ACC112 (cell line): ENCODE measurements at regions not wholly inside any gene's neighbourhood (a gene's known extent, or its start where the extent isn't known, plus 50 kb on each side); places are given as distances from the start of the nearest gene placed in this dataset.

Source experiments
- H2AFZ ChIP-seq: fragments of 200-600 bp; sonication (generic); one replicate; pipeline ENCODE4 v1.6.0; 2017; ENCODE audit warnings: antibody characterized with exemption, low read length; ENCODE audit not compliant: unreplicated experiment
- H3K27ac ChIP-seq: fragments of 200-600 bp; sonication (generic); 2 replicates; pipeline ENCODE4 v1.5.1; 2014; ENCODE audit warnings: low read depth, mild to moderate bottlenecking, antibody characterized with exemption, low read length, moderate library complexity
- H3K27me3 ChIP-seq: fragments of 200-600 bp; sonication (generic); 2 replicates; pipeline ENCODE4 v1.6.1; 2014; ENCODE audit warnings: mild to moderate bottlenecking, antibody characterized with exemption, low read length, moderate library complexity, mixed read lengths; ENCODE audit not compliant: insufficient read depth
- H3K36me3 ChIP-seq: fragments of 200-600 bp; sonication (generic); 2 replicates; pipeline ENCODE4 v1.6.1; 2016; ENCODE audit warnings: mild to moderate bottlenecking, antibody characterized with exemption, low read length, moderate library complexity, mixed read lengths; ENCODE audit not compliant: insufficient read depth
- H3K4me1 ChIP-seq: fragments of 200-600 bp; sonication (generic); one replicate; pipeline ENCODE4 v1.6.1; 2016; ENCODE audit warnings: low read length, mixed read lengths; ENCODE audit not compliant: insufficient read depth, unreplicated experiment, control insufficient read depth
- H3K4me3 ChIP-seq: fragments of 200-600 bp; sonication (generic); 2 replicates; pipeline ENCODE4 v1.5.1; 2014; ENCODE audit warnings: mild to moderate bottlenecking, low read depth, low read length
- H3K79me2 ChIP-seq: fragments of 200-600 bp; sonication (generic); one replicate; pipeline ENCODE4 v1.6.0; 2016; ENCODE audit warnings: low read length; ENCODE audit not compliant: control insufficient read depth, unreplicated experiment, insufficient read depth

- H3K27me3 ChIP-seq, result peaks cover 32% of the 10 kb centered on the region
- no peak overlapping the region for H3K4me3 ChIP-seq
- H3K36me3 ChIP-seq, result no peaks in the 10 kb centered on the region
- H3K27ac ChIP-seq, result no peak overlapping the region
- no peaks in the 10 kb centered on the region for H3K4me1 ChIP-seq
- no peaks in the 10 kb centered on the region for H3K79me2 ChIP-seq
- H2AFZ ChIP-seq, result no peak overlapping the region
These were observed 71.0 kb upstream of the NKX1-1 start for GRCh38 chr4:1477045-1477840.

DNA sequence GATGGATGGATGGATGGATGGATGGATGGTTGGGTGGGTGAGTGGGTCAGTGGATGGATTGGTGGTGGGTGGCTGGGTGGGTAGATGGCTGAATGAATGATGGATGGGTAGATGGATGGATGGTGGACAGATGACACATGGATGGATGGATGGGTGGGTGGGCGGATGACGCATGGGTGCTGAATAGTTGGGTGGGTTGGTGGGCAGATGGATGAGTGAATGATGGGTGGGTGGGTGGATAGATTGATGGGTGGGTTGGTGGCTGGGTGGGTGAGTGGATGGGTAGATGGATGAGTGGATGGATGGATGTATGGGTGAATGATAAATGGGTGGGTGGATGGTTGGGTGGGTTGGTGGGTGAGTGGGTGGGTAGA, 69.9 kb upstream of the NKX1-1 start:
- Histone ChIP-seq H3K36me3 (no peaks in the 10 kb centered on the region), H3K27me3 (peaks cover 41% of the 10 kb centered on the region), H3K4me1 (no peaks in the 10 kb centered on the region), H3K4me3 (no peak overlapping the region), H3K79me2 (no peaks in the 10 kb centered on the region), H3K27ac (no peak overlapping the region), H2AFZ (no peak overlapping the region)

DNA sequence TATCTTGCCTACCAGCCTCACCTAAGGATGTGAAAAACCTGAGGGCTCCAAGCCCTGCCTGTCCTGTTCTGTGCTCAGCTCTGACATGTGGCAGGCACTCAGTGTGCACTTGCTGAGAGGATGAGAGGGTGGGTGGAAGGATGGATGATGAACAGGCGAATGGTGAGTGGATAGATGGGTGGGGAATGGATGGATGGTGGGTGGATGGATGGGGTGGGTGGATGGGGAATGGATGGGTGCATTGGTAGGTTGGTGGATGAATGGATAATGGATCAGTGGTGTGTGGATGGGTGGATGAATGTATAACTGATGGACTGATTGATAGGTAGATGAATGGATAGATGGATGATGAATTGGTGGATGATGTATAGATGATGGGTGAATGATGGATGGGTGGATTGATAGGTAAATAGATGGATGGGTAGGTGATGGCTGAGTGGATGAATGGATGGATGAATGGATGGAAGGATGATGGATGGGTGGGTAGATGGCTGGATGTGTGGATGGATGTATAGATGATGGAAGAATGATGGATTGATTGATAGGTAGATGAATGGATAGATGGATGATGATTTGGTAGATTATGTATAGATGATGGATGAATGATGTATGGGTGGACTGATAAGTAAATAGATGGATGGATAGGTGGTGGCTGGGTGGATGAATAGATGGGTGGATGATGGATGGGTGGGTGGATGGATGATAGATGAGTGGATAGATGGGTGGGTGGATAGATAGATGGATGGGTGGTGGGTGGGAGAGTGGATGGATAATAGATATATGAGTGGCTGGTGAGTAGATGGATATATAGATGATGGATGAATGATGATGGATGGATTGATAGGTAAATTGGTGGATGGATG, 69.3 kb upstream of the NKX1-1 start:
- H3K4me3 ChIP-seq, result no peak overlapping the region
- peaks cover 42% of the 10 kb centered on the region for H3K27me3 ChIP-seq
- H2AFZ ChIP-seq, result no peak overlapping the region
- no peak overlapping the region for H3K27ac ChIP-seq
- H3K79me2 ChIP-seq, result no peaks in the 10 kb centered on the region
- H3K4me1 ChIP-seq, result no peaks in the 10 kb centered on the region
- no peaks in the 10 kb centered on the region for H3K36me3 ChIP-seq

- Histone ChIP-seq H3K79me2 (no peaks in the 10 kb centered on the region), H2AFZ (no peak overlapping the region)
These were observed 68.2 kb upstream of the NKX1-1 start for GRCh38 chr4:1474126-1475090.

DNA sequence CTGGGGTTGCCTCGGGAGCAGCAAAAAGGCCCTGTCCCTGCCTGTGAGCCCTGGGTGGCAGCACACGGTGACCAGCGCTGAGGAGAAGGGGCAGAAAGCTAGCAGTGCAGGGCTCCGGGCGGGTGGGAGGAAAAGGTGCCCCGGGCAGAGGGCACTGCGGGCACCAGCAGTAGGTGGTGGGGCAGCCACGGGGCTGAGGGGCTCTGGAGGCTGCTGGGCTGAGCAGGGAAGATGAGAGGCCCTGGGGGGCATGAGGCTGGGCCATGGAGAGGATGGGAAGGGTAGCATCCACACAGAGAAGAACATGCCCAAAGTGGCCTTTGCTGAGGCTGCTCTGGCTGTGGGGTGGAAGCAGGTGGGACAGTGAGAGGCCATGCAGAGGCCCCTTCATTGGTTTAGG, 67.5 kb upstream of the NKX1-1 start:
- Histone ChIP-seq H2AFZ (no peak overlapping the region), H3K4me3 (no peak overlapping the region), H3K79me2 (no peaks in the 10 kb centered on the region)

More at GRCh38 chr4:1474126-1475090, 68.2 kb upstream of the NKX1-1 start:
- H3K4me3 ChIP-seq, result no peak overlapping the region
- no peak overlapping the region for H3K27ac ChIP-seq
- H3K36me3 ChIP-seq, result no peaks in the 10 kb centered on the region
- H3K4me1 ChIP-seq, result no peaks in the 10 kb centered on the region
- H3K27me3 ChIP-seq, result peaks cover 45% of the 10 kb centered on the region

DNA sequence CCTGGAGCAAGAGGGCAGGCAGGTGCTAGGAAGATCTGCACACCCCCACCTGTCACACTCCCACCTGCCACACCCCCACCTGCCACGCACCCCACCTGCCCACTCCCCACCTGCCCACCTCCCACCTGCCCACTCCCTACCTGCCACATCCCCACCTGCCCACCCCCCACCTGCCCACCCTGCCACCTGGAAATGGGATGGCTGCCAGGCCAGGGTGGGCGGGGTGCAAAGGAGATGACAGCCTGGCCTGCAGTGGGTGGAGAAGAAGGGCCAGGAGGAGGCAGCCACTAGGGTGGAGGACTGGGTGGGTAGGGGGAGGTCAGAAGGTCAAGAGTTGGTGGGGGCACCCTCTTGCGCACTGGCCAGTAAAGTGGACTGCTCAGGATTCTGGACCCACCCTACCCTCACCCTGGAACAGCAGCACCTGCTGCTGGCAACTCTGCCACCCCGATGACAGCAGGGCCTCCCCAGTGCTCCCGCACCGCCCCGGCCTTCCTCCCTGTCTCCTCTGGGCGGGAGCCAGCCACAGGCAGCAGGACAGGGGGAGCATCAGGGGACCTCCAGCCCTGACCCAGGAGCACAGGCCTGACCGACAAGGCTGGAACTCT, 66.8 kb upstream of the NKX1-1 start:
- Histone ChIP-seq H3K4me1 (no peaks in the 10 kb centered on the region), H3K27me3 (peaks cover 40% of the 10 kb centered on the region), H3K36me3 (no peaks in the 10 kb centered on the region), H2AFZ (no peak overlapping the region), H3K79me2 (no peaks in the 10 kb centered on the region), H3K4me3 (no peak overlapping the region), H3K27ac (no peak overlapping the region)

More for the DNA sequence above, 67.5 kb upstream of the NKX1-1 start:
- H3K27ac ChIP-seq, result no peak overlapping the region
- no peaks in the 10 kb centered on the region for H3K4me1 ChIP-seq
- peaks cover 45% of the 10 kb centered on the region for H3K27me3 ChIP-seq
- H3K36me3 ChIP-seq, result no peaks in the 10 kb centered on the region

- no peak overlapping the region for H2AFZ ChIP-seq
- no peak overlapping the region for H3K27ac ChIP-seq
- no peaks in the 10 kb centered on the region for H3K4me1 ChIP-seq
- no peak overlapping the region for H3K4me3 ChIP-seq
- no peaks in the 10 kb centered on the region for H3K36me3 ChIP-seq
- peaks cover 40% of the 10 kb centered on the region for H3K27me3 ChIP-seq
- H3K79me2 ChIP-seq, result no peaks in the 10 kb centered on the region
These were observed 66.0 kb upstream of the NKX1-1 start for GRCh38 chr4:1472148-1472797.

- Histone ChIP-seq H3K36me3 (no peaks in the 10 kb centered on the region), H3K27me3 (peaks cover 40% of the 10 kb centered on the region), H3K79me2 (no peaks in the 10 kb centered on the region), H3K27ac (no peak overlapping the region), H3K4me1 (no peaks in the 10 kb centered on the region), H3K4me3 (no peak overlapping the region), H2AFZ (no peak overlapping the region)
These were observed 65.4 kb upstream of the NKX1-1 start for GRCh38 chr4:1471443-1472147.

DNA sequence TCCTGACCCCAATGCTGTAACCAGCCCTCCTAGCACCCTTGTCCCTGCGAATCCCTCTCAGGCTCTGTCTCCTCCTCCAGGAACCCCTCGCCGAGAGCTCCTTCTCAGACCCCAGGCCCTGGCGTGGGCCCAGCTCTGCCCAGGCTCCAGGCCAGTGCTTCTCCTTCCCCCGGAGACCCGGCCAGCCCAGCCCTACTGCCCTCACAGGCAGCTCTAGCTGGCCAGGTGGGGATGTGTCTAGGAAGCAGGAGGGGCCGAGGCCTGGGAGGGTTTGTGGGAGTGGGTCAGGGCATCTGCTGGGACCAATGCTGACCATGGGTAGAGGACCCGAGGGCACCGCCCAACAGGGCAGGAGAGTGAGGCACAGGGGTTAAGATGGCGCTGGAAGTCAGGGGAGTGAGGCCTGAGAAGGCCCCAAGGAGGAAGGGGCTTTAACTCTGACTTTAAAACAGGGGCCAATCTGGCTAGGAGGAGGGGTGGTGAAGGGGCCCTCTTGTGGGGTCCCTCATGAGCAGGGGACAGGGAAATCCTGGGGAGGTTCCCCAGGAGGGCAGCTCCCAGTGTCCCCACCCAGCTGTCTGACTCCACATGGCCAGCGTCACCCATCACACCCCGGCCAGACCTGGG, 64.7 kb upstream of the NKX1-1 start:
- no peak overlapping the region for H2AFZ ChIP-seq
- no peak overlapping the region for H3K27ac ChIP-seq
- peaks cover 40% of the 10 kb centered on the region for H3K27me3 ChIP-seq
- H3K4me3 ChIP-seq, result no peak overlapping the region
- H3K36me3 ChIP-seq, result no peaks in the 10 kb centered on the region
- H3K4me1 ChIP-seq, result no peaks in the 10 kb centered on the region
- H3K79me2 ChIP-seq, result no peaks in the 10 kb centered on the region
